ENCODE measurements at regions not wholly inside any gene's neighbourhood (a gene's known extent, or its start where the extent isn't known, plus 50 kb on each side); places are given as distances from the start of the nearest gene placed in this dataset.

GRCh38 chr1:63238721-63239120 is 83.6 kb upstream of the FOXD3 start:
- no peak for TF ChIP-seq CTCF (IDR thresholded peaks at IDR 0.05; ENCODE audit: low read depth, low read length)
- DNase-seq (ENCODE audit: extremely low read depth, low read depth), result no peak

GRCh38 chr1:63245186-63245585 is 77.2 kb upstream of the FOXD3 start:
- DNase-seq (ENCODE audit: extremely low read depth, low read depth), result no peak
- TF ChIP-seq CTCF (IDR thresholded peaks at IDR 0.05; ENCODE audit: low read depth, low read length), result no peak

GRCh38 chr1:63248216-63248615 is 74.2 kb upstream of the FOXD3 start:
- no peak for TF ChIP-seq CTCF (IDR thresholded peaks at IDR 0.05; ENCODE audit: low read depth, low read length)
- DNase-seq (ENCODE audit: extremely low read depth, low read depth), result no peak

- TF ChIP-seq CTCF (IDR thresholded peaks at IDR 0.05; ENCODE audit: low read depth, low read length), result no peak
- no peak for DNase-seq (ENCODE audit: extremely low read depth, low read depth)
Measured at GRCh38 chr1:63255153-63255552, 67.2 kb upstream of the FOXD3 start.

- DNase-seq (ENCODE audit: extremely low read depth, low read depth), result no peak
- no peak for TF ChIP-seq CTCF (IDR thresholded peaks at IDR 0.05; ENCODE audit: low read depth, low read length)
Measured at GRCh38 chr1:63261736-63262458, 60.5 kb upstream of the FOXD3 start.

GRCh38 chr1:63262459-63262770 is 60.0 kb upstream of the FOXD3 start:
- TF ChIP-seq CTCF (IDR thresholded peaks at IDR 0.05; ENCODE audit: low read depth, low read length), result no peak
- DNase-seq (ENCODE audit: extremely low read depth, low read depth), result no peak

- no peak for TF ChIP-seq CTCF (IDR thresholded peaks at IDR 0.05; ENCODE audit: low read depth, low read length)
- no peak for DNase-seq (ENCODE audit: extremely low read depth, low read depth)
Measured at GRCh38 chr1:63264161-63264560, 58.2 kb upstream of the FOXD3 start.

Measured in AG09319 (cell line).